Nephron (organoid): ENCODE measurements at regions not wholly inside any gene's neighbourhood (a gene's known extent, or its start where the extent isn't known, plus 50 kb on each side); places are given as distances from the start of the nearest gene placed in this dataset.

Experiments used
- H3K27ac Mint-ChIP-seq, 3 experiments: 2 replicates each; pipeline ENCODE4 v1.8.0; 2020; ENCODE audit warnings: mixed read lengths in 3 of 3, mild to moderate bottlenecking in 2 of 3, moderate library complexity in 1 of 3
- H3K27me3 Mint-ChIP-seq: 2 replicates; pipeline ENCODE4 v1.8.0; 2021; ENCODE audit warnings: low read depth, mild to moderate bottlenecking, moderate library complexity, mixed read lengths
- H3K36me3 Mint-ChIP-seq: 2 replicates; pipeline ENCODE4 v1.8.0; 2020; ENCODE audit warnings: low read depth, mixed read lengths
- H3K4me1 Mint-ChIP-seq: 2 replicates; pipeline ENCODE4 v1.8.0; 2020; ENCODE audit warnings: mixed read lengths
- H3K4me3 Mint-ChIP-seq, 3 experiments: 2 replicates each; pipeline ENCODE4 v1.8.0; 2020; ENCODE audit warnings: mild to moderate bottlenecking in 3 of 3, mixed read lengths in 3 of 3, moderate library complexity in 2 of 3
- H3K9me3 Mint-ChIP-seq: 2 replicates; pipeline ENCODE4 v1.8.0; 2020; ENCODE audit warnings: mixed read lengths
- CTCF ChIP-seq, 3 experiments: fragments of 200-600 bp; sonication (generic); IDR thresholded peaks; one replicate each; pipeline ENCODE4 v1.5.0; 2021; ENCODE audit warnings: antibody characterized with exemption in 3 of 3; ENCODE audit not compliant: unreplicated experiment in 3 of 3

- Mint-ChIP-seq H3K27me3 (peaks cover 4% of the 10 kb centered on the region), H3K9me3 (peaks cover under 1% of the 10 kb centered on the region), H3K4me3 (no peak overlapping the region), H3K27ac (no peak overlapping the region), H3K36me3 (no peaks in the 10 kb centered on the region), H3K4me1 (no peaks in the 10 kb centered on the region)
- TF ChIP-seq CTCF (IDR thresholded peaks at IDR 0.05; ENCODE audit: unreplicated experiment in 3 of 3) = no peak
Observed at GRCh38 chr11:115007851-115008250, 329.5 kb downstream of the NXPE2 start.

GRCh38 chr11:115008799-115009198 is 330.5 kb downstream of the NXPE2 start:
- no peaks in the 10 kb centered on the region for H3K36me3 Mint-ChIP-seq

GRCh38 chr11:115017529-115017928 is 339.2 kb downstream of the NXPE2 start:
- Mint-ChIP-seq H3K9me3 (peaks cover 43% of the 10 kb centered on the region), H3K4me3 (no peak overlapping the region), H3K4me1 (no peaks in the 10 kb centered on the region), H3K27me3 (no peaks in the 10 kb centered on the region), H3K27ac (no peak overlapping the region), H3K36me3 (peaks cover 10% of the 10 kb centered on the region)
- no peak for TF ChIP-seq CTCF (IDR thresholded peaks at IDR 0.05; ENCODE audit: unreplicated experiment in 3 of 3)

More at GRCh38 chr11:115008799-115009198, 330.5 kb downstream of the NXPE2 start:
- Mint-ChIP-seq H3K4me1 (no peaks in the 10 kb centered on the region), H3K27ac (no peak overlapping the region), H3K27me3 (peaks cover 4% of the 10 kb centered on the region), H3K4me3 (no peak overlapping the region), H3K9me3 (peaks cover 5% of the 10 kb centered on the region)
- no peak for TF ChIP-seq CTCF (IDR thresholded peaks at IDR 0.05; ENCODE audit: unreplicated experiment in 3 of 3)

GRCh38 chr11:115030166-115030565 is 351.8 kb downstream of the NXPE2 start:
- no peak for TF ChIP-seq CTCF (IDR thresholded peaks at IDR 0.05; ENCODE audit: unreplicated experiment in 3 of 3)
- no peaks in the 10 kb centered on the region for H3K4me1 Mint-ChIP-seq

GRCh38 chr11:115036406-115037180 is 358.3 kb downstream of the NXPE2 start:
- no peak for TF ChIP-seq CTCF (IDR thresholded peaks at IDR 0.05; ENCODE audit: unreplicated experiment in 3 of 3)
- peaks cover under 1% of the 10 kb centered on the region for H3K36me3 Mint-ChIP-seq
- H3K9me3 Mint-ChIP-seq = peaks cover 9% of the 10 kb centered on the region
- H3K4me3 Mint-ChIP-seq = no peak overlapping the region
- no peaks in the 10 kb centered on the region for H3K4me1 Mint-ChIP-seq
- H3K27me3 Mint-ChIP-seq = no peaks in the 10 kb centered on the region
- no peak overlapping the region for H3K27ac Mint-ChIP-seq

More at GRCh38 chr11:115030166-115030565, 351.8 kb downstream of the NXPE2 start:
- Mint-ChIP-seq H3K9me3 (peaks cover 15% of the 10 kb centered on the region), H3K4me3 (no peak overlapping the region), H3K27ac (no peak overlapping the region), H3K36me3 (peaks cover 12% of the 10 kb centered on the region), H3K27me3 (no peaks in the 10 kb centered on the region)

GRCh38 chr11:115042002-115042401 is 363.7 kb downstream of the NXPE2 start:
- Mint-ChIP-seq H3K4me1 (peaks cover 10% of the 10 kb centered on the region), H3K27me3 (no peaks in the 10 kb centered on the region), H3K36me3 (no peaks in the 10 kb centered on the region)

More at GRCh38 chr11:115042002-115042401, 363.7 kb downstream of the NXPE2 start:
- H3K4me3 Mint-ChIP-seq = no peak overlapping the region
- peaks cover 9% of the 10 kb centered on the region for H3K9me3 Mint-ChIP-seq
- H3K27ac Mint-ChIP-seq = no peak overlapping the region
- TF ChIP-seq CTCF (IDR thresholded peaks at IDR 0.05; ENCODE audit: unreplicated experiment in 3 of 3) = no peak
